WTC11 (cell line): ENCODE measurements at regions not wholly inside any gene's neighbourhood (a gene's known extent, or its start where the extent isn't known, plus 50 kb on each side); places are given as distances from the start of the nearest gene placed in this dataset.

ENCODE experiments used
- ATAC-seq: fragments of 200-7000 bp; cut with Tn5 transposase; 2 replicates; pipeline ENCODE4 v1.10.0; 2021; ENCODE audit warnings: mild to moderate bottlenecking, moderate library complexity
- CTCF ChIA-PET: fragments of 300-600 bp; sonication (Branson Sonifier 250); formaldehyde crosslinking; loops from one replicate; lab custom pipeline; 2021; ENCODE audit warnings: antibody characterized with exemption; lab: Charles Lee
- POLR2A ChIA-PET: fragments of 350-600 bp; sonication (Branson Sonifier 250); formaldehyde crosslinking; loops from one replicate; lab custom pipeline; 2021; ENCODE audit warnings: antibody characterized with exemption; lab: Charles Lee
- DNase-seq: peaks from one replicate; pipeline ENCODE4 v3.0.0; 2021; ENCODE audit warnings: low spot score
- H3K27ac Mint-ChIP-seq: 2 replicates; pipeline ENCODE4 v1.8.0; 2021; ENCODE audit warnings: mixed read lengths
- H3K27me3 Mint-ChIP-seq: 2 replicates; pipeline ENCODE4 v1.8.0; 2021; ENCODE audit warnings: low read depth, mild to moderate bottlenecking, moderate library complexity, mixed read lengths
- H3K36me3 Mint-ChIP-seq: 2 replicates; pipeline ENCODE4 v1.8.0; 2021; ENCODE audit warnings: mixed read lengths
- H3K4me1 Mint-ChIP-seq: 2 replicates; pipeline ENCODE4 v1.8.0; 2022; ENCODE audit warnings: mixed read lengths
- H3K4me3 Mint-ChIP-seq: 2 replicates; pipeline ENCODE4 v1.8.0; 2021; ENCODE audit warnings: mild to moderate bottlenecking, moderate library complexity, mixed read lengths
- H3K9me3 Mint-ChIP-seq: 2 replicates; pipeline ENCODE4 v1.8.0; 2021; ENCODE audit warnings: mixed read lengths
- ATF3 ChIP-seq: sonication (generic); formaldehyde crosslinking; conservative IDR thresholded peaks from 2 replicates; pipeline ENCODE4 v1.8.1; 2022; ENCODE audit warnings: mild to moderate bottlenecking, missing genetic modification reagents
- E2F1 ChIP-seq: sonication (generic); formaldehyde crosslinking; IDR thresholded peaks from 2 replicates; pipeline ENCODE4 v1.8.0; 2022; ENCODE audit warnings: mild to moderate bottlenecking, missing genetic modification reagents
- E2F5 ChIP-seq: sonication (generic); formaldehyde crosslinking; IDR thresholded peaks from 2 replicates; pipeline ENCODE4 v1.8.1; 2022; ENCODE audit warnings: mild to moderate bottlenecking, moderate library complexity, missing genetic modification reagents
- GABPB1 ChIP-seq: sonication (generic); formaldehyde crosslinking; IDR thresholded peaks from 2 replicates; pipeline ENCODE4 v1.8.1; 2023; ENCODE audit warnings: mild to moderate bottlenecking, missing genetic modification reagents
- GRHL2 ChIP-seq: fragments of 250-450 bp; sonication (Bioruptor Pico); IDR thresholded peaks from 2 replicates; pipeline ENCODE4 v1.8.0; 2022; ENCODE audit warnings: mild to moderate bottlenecking, moderate library complexity; ENCODE audit not compliant: insufficient replicate concordance, severe bottlenecking
- MLX ChIP-seq: sonication (generic); formaldehyde crosslinking; IDR thresholded peaks from 2 replicates; pipeline ENCODE4 v1.8.1; 2023; ENCODE audit warnings: mild to moderate bottlenecking, missing genetic modification reagents, moderate library complexity
- NR1H2 ChIP-seq: sonication (generic); formaldehyde crosslinking; IDR thresholded peaks from 2 replicates; pipeline ENCODE4 v1.9.0; 2021; ENCODE audit warnings: mild to moderate bottlenecking, moderate library complexity, missing genetic modification reagents
- PRDM15 ChIP-seq: sonication (generic); formaldehyde crosslinking; IDR thresholded peaks from 2 replicates; pipeline ENCODE4 v1.8.0; 2022; ENCODE audit warnings: missing genetic modification reagents
- SMAD4 ChIP-seq: sonication (generic); formaldehyde crosslinking; IDR thresholded peaks from 2 replicates; pipeline ENCODE4 v1.8.0; 2022; ENCODE audit warnings: mild to moderate bottlenecking, missing genetic modification reagents
- TCF7 ChIP-seq: sonication (generic); formaldehyde crosslinking; IDR thresholded peaks from 2 replicates; pipeline ENCODE4 v1.8.0; 2022; ENCODE audit warnings: mild to moderate bottlenecking, low read depth, missing genetic modification reagents, moderate library complexity
- ZNF138 ChIP-seq: sonication (generic); formaldehyde crosslinking; conservative IDR thresholded peaks from 2 replicates; pipeline ENCODE4 v1.8.1; 2022; ENCODE audit warnings: mild to moderate bottlenecking, moderate library complexity, missing genetic modification reagents
- ZNF263 ChIP-seq: sonication (generic); formaldehyde crosslinking; IDR thresholded peaks from 2 replicates; pipeline ENCODE4 v1.8.1; 2022; ENCODE audit warnings: low read depth, mild to moderate bottlenecking, moderate library complexity, missing genetic modification reagents
- ZNF396 ChIP-seq: fragments of 250-450 bp; sonication (Bioruptor Pico); IDR thresholded peaks from 2 replicates; pipeline ENCODE4 v1.8.0; 2021; ENCODE audit warnings: mild to moderate bottlenecking, moderate library complexity, borderline replicate concordance
- ZNF423 ChIP-seq: fragments of 250-450 bp; sonication (Bioruptor Pico); IDR thresholded peaks from 2 replicates; pipeline ENCODE4 v2.1.2; 2022; ENCODE audit warnings: mild to moderate bottlenecking, moderate library complexity

- ATAC-seq (no peak), DNase-seq (no peak)
- H3K27ac Mint-ChIP-seq: no peak overlapping the region
- TF ChIP-seq SMAD4 (CRISPR knock-in tag) (no peak), GABPB1 (CRISPR knock-in tag) (no peak), ATF3 (CRISPR knock-in tag) (no peak), MLX (CRISPR knock-in tag) (no peak), E2F5 (CRISPR knock-in tag) (no peak), ZNF138 (no peak)
- H3K4me3 Mint-ChIP-seq: no peak overlapping the region
- ChIA-PET CTCF (interaction anchor here (1.1 to 3.1 kb wide), 3 partner anchors 11 to 460 kb away, joined by 3 to 10 read pairs (median 4); no protein-coding TSS in a partner anchor), POLR2A (no interaction called here)
- H3K4me1 Mint-ChIP-seq: peaks cover 14% of the 10 kb centered on the region
- H3K36me3 Mint-ChIP-seq: no peaks in the 10 kb centered on the region
- H3K27me3 Mint-ChIP-seq: no peaks in the 10 kb centered on the region
- no peaks in the 10 kb centered on the region for H3K9me3 Mint-ChIP-seq
These were observed 512.1 kb downstream of the SHQ1 start for GRCh38 chr3:72336114-72336651.

- ChIA-PET POLR2A (no interaction called here), CTCF (interaction anchor here (1.3 to 3.1 kb wide), 3 partner anchors 12 to 460 kb away, joined by 4 to 10 read pairs (median 4); no protein-coding TSS in a partner anchor)
- H3K27me3 Mint-ChIP-seq: no peaks in the 10 kb centered on the region
- no peaks in the 10 kb centered on the region for H3K9me3 Mint-ChIP-seq
- H3K4me3 Mint-ChIP-seq: no peak overlapping the region
- TF ChIP-seq ZNF396 (CRISPR knock-in tag): no peak
- no peak for TF ChIP-seq ZNF138
- TF ChIP-seq NR1H2 (CRISPR knock-in tag): no peak
- TF ChIP-seq E2F1 (CRISPR knock-in tag): no peak
- no peak for TF ChIP-seq ZNF263
- no peak for TF ChIP-seq TCF7
- DNase-seq: no peak
- ATAC-seq: peak; percentile 7; the same call in 1 of the 2 replicates
- H3K4me1 Mint-ChIP-seq: peaks cover 14% of the 10 kb centered on the region
- no peaks in the 10 kb centered on the region for H3K36me3 Mint-ChIP-seq
- H3K27ac Mint-ChIP-seq: no peak overlapping the region
These were observed 512.7 kb downstream of the SHQ1 start for GRCh38 chr3:72335458-72336095.

GRCh38 chr3:72334681-72335457 is 513.4 kb downstream of the SHQ1 start:
- ChIA-PET CTCF (interaction anchor here (0.9 to 3.1 kb wide), 4 partner anchors 13 to 624 kb away, joined by 3 to 10 read pairs (median 4); no protein-coding TSS in a partner anchor), POLR2A (no interaction called here)
- Mint-ChIP-seq H3K36me3 (no peaks in the 10 kb centered on the region), H3K4me1 (peaks cover 16% of the 10 kb centered on the region), H3K4me3 (no peak overlapping the region), H3K9me3 (no peaks in the 10 kb centered on the region), H3K27me3 (no peaks in the 10 kb centered on the region), H3K27ac (no peak overlapping the region)
- TF ChIP-seq GRHL2 (no peak), ZNF423 (peak; percentile 81), PRDM15 (CRISPR knock-in tag) (0 out of 2 replicates have a peak, but pooled peaks have one; percentile 13)
- ATAC-seq (peak; percentile 70), DNase-seq (no peak)
